Keratinocyte (primary cell): ENCODE measurements at regions not wholly inside any gene's neighbourhood (a gene's known extent, or its start where the extent isn't known, plus 50 kb on each side); places are given as distances from the start of the nearest gene placed in this dataset.
"Not testable (repeated sequence)": the region's sequence is repeated elsewhere in the genome, so short reads cannot be mapped to it uniquely, and the experiment has no call there.

Experiments used
- DNase-seq: peaks from one replicate; pipeline ENCODE4 v3.0.0-alpha.2; 2011; ENCODE audit warnings: low read depth, missing footprints, low spot score
- FAIRE-seq: peaks from 2 replicates; lab custom pipeline; 2011; peaks lifted over from hg19 to GRCh38; lab: Jason Lieb, UNC
- H2AFZ ChIP-seq: 2 replicates; pipeline ENCODE4 v1.6.0; 2012; ENCODE audit warnings: low read length, control low read depth, inconsistent platforms; ENCODE audit not compliant: control insufficient read depth
- H3K27ac ChIP-seq: 2 replicates; pipeline ENCODE4 v1.5.1; 2011; ENCODE audit warnings: low read length; ENCODE audit not compliant: control insufficient read depth, insufficient read depth
- H3K27me3 ChIP-seq: 3 replicates; pipeline ENCODE4 v1.6.0; 2011; ENCODE audit warnings: low read length; ENCODE audit not compliant: control insufficient read depth, insufficient read depth; ENCODE audit errors: extremely low read depth
- H3K36me3 ChIP-seq, 2 experiments: 2 replicates in 1 of 2; 3 replicates in 1 of 2; pipeline ENCODE4 v1.5.1; 2011; ENCODE audit warnings: low read length in 2 of 2, mild to moderate bottlenecking in 1 of 2; ENCODE audit not compliant: control insufficient read depth in 2 of 2, insufficient read depth in 2 of 2; ENCODE audit errors: extremely low read depth in 1 of 2
- H3K4me1 ChIP-seq: 3 replicates; pipeline ENCODE4 v1.5.1; 2011; ENCODE audit warnings: low read length; ENCODE audit not compliant: control insufficient read depth, insufficient read depth; ENCODE audit errors: extremely low read depth
- H3K4me2 ChIP-seq: 3 replicates; pipeline ENCODE4 v1.6.0; 2011; ENCODE audit warnings: low read depth, low read length; ENCODE audit not compliant: control insufficient read depth, insufficient read depth; ENCODE audit errors: extremely low read depth
- H3K4me3 ChIP-seq, 3 experiments: fragments of 200-600 bp in 1 of 3; sonication (generic) in 1 of 3; 2 replicates in 2 of 3; 3 replicates in 1 of 3; pipeline ENCODE4 v1.5.1; 2011 to 2016; ENCODE audit warnings: low read length in 3 of 3, mild to moderate bottlenecking in 3 of 3, control low read depth in 2 of 3, inconsistent platforms in 1 of 3, low read depth in 1 of 3, mixed read lengths in 1 of 3, mixed run types in 1 of 3, moderate library complexity in 1 of 3; ENCODE audit not compliant: control insufficient read depth in 2 of 3, insufficient read depth in 2 of 3; ENCODE audit errors: extremely low read depth in 1 of 3
- H3K79me2 ChIP-seq: 2 replicates; pipeline ENCODE4 v1.6.0; 2012; ENCODE audit warnings: low read length; ENCODE audit not compliant: control insufficient read depth, insufficient read depth
- H3K9ac ChIP-seq: 3 replicates; pipeline ENCODE4 v1.6.0; 2011; ENCODE audit warnings: low read length; ENCODE audit not compliant: control insufficient read depth, insufficient read depth; ENCODE audit errors: extremely low read depth
- H3K9me1 ChIP-seq: 3 replicates; pipeline ENCODE4 v1.6.0; 2011; ENCODE audit warnings: low read length; ENCODE audit not compliant: control insufficient read depth, insufficient read depth; ENCODE audit errors: extremely low read depth
- H3K9me3 ChIP-seq: 2 replicates; pipeline ENCODE4 v1.5.1; 2012; ENCODE audit warnings: low read depth, low read length; ENCODE audit not compliant: control insufficient read depth
- H4K20me1 ChIP-seq: 3 replicates; pipeline ENCODE4 v1.6.0; 2011; ENCODE audit warnings: low read length; ENCODE audit not compliant: control insufficient read depth, insufficient read depth; ENCODE audit errors: extremely low read depth
- CTCF ChIP-seq, 3 experiments: IDR thresholded peaks in 1 of 3; conservative IDR thresholded peaks in 1 of 3; optimal IDR thresholded peaks in 1 of 3; 2 replicates in 2 of 3; 3 replicates in 1 of 3; pipeline versions ENCODE3 to v1.5.1; 2011; ENCODE audit warnings: low read length in 3 of 3, mild to moderate bottlenecking in 3 of 3, moderate library complexity in 2 of 3, control low read depth in 1 of 3, inconsistent platforms in 1 of 3; ENCODE audit not compliant: insufficient read depth in 2 of 3; ENCODE audit errors: extremely low read depth in 1 of 3
- EZH2 ChIP-seq: IDR thresholded peaks from one replicate; pipeline ENCODE4 v1.6.1; 2012; ENCODE audit warnings: inconsistent platforms, mild to moderate bottlenecking, low read length, moderate library complexity
- dilution Hi-C: fragments of 300-500 bp; cut with MboI; formaldehyde crosslinking; loops from one replicate; pipeline ENCODE4 v1.7.0; 2020; ENCODE audit warnings: low sequenced_read_pairs; ENCODE audit not compliant: extremely low pct_ligation_motif_present

- Histone ChIP-seq H4K20me1 (no peaks in the 10 kb centered on the region), H3K27ac (no peak overlapping the region), H3K9me1 (no peaks in the 10 kb centered on the region), H3K27me3 (no peaks in the 10 kb centered on the region), H3K36me3 (no peaks in the 10 kb centered on the region), H2AFZ (no peak overlapping the region), H3K79me2 (no peaks in the 10 kb centered on the region), H3K4me3 (no peak overlapping the region), H3K9ac (no peak overlapping the region), H3K9me3 (no peaks in the 10 kb centered on the region), H3K4me1 (no peaks in the 10 kb centered on the region), H3K4me2 (no peak overlapping the region)
- dilution Hi-C loops, result no loop called here
- TF ChIP-seq EZH2 (no peak), CTCF (optimal IDR thresholded peaks at IDR 0.05 in 1 of 3, IDR thresholded peaks at IDR 0.05 in 1 of 3, conservative IDR thresholded peaks at IDR 0.05 in 1 of 3; ENCODE audit: extremely low read depth in 1 of 3, insufficient read depth in 2 of 3, low read length in 3 of 3) (no peak)
- DNase-seq (no peak), FAIRE-seq (no peak)
These were observed 79.5 kb upstream of the UMPS start for GRCh38 chr3:124650798-124651197.

- H3K9me3 ChIP-seq, DNase-seq, H3K27ac ChIP-seq, H3K79me2 ChIP-seq, FAIRE-seq, H2AFZ ChIP-seq, H3K4me3 ChIP-seq, H3K4me1 ChIP-seq, H3K9me1 ChIP-seq, H3K9ac ChIP-seq, H3K4me2 ChIP-seq, H4K20me1 ChIP-seq, dilution Hi-C loops, H3K36me3 ChIP-seq, H3K27me3 ChIP-seq: not testable (repeated sequence)
These were observed 78.8 kb upstream of the UMPS start for GRCh38 chr3:124651416-124651815.

- Histone ChIP-seq H3K9me3 (no peaks in the 10 kb centered on the region), H3K27ac (no peak overlapping the region), H3K36me3 (no peaks in the 10 kb centered on the region), H4K20me1 (no peaks in the 10 kb centered on the region), H3K4me2 (no peak overlapping the region), H3K27me3 (no peaks in the 10 kb centered on the region), H3K79me2 (no peaks in the 10 kb centered on the region), H3K9me1 (no peaks in the 10 kb centered on the region), H3K9ac (no peak overlapping the region), H3K4me1 (no peaks in the 10 kb centered on the region), H3K4me3 (no peak overlapping the region), H2AFZ (no peak overlapping the region)
- DNase-seq (no peak), FAIRE-seq (no peak)
- dilution Hi-C loops, result no loop called here
- no peak for TF ChIP-seq CTCF (optimal IDR thresholded peaks at IDR 0.05 in 1 of 3, IDR thresholded peaks at IDR 0.05 in 1 of 3, conservative IDR thresholded peaks at IDR 0.05 in 1 of 3; ENCODE audit: extremely low read depth in 1 of 3, insufficient read depth in 2 of 3, low read length in 3 of 3)
- TF ChIP-seq EZH2, result no peak
These were observed 78.2 kb upstream of the UMPS start for GRCh38 chr3:124652009-124652408.
